PFSK-1 (cell line): ENCODE measurements at regions not wholly inside any gene's neighbourhood (a gene's known extent, or its start where the extent isn't known, plus 50 kb on each side); places are given as distances from the start of the nearest gene placed in this dataset.

ENCODE experiments used
- FOXP2 ChIP-seq: optimal IDR thresholded peaks from 2 replicates; pipeline ENCODE3; 2011; ENCODE audit warnings: borderline replicate concordance, control low read depth, inconsistent platforms; ENCODE audit not compliant: insufficient read depth; ENCODE audit errors: extremely low read length, extremely low read depth
- POLR2AphosphoS5 ChIP-seq: IDR thresholded peaks from 2 replicates; pipeline ENCODE4 v1.6.1; 2012; ENCODE audit warnings: low read depth, mild to moderate bottlenecking, control low read depth, low read length, moderate library complexity
- SIN3A ChIP-seq: IDR thresholded peaks from 2 replicates; pipeline ENCODE4 v1.6.1; 2012; ENCODE audit warnings: mild to moderate bottlenecking, low read length, moderate library complexity, borderline replicate concordance; ENCODE audit not compliant: insufficient read depth
- TAF1 ChIP-seq: IDR thresholded peaks from 2 replicates; pipeline ENCODE4 v1.6.1; 2012; ENCODE audit warnings: low read length, control low read depth, borderline replicate concordance; ENCODE audit not compliant: insufficient read depth
- TF ChIP-seq, protein P1 (sequence below), 2 experiments: IDR thresholded peaks; 2 replicates each; pipeline versions ENCODE4 v1.6.1 to v1.8.0; 2011 to 2012; ENCODE audit warnings: low read depth in 2 of 2, low read length in 2 of 2, control low read depth in 1 of 2, inconsistent platforms in 1 of 2, mild to moderate bottlenecking in 1 of 2, moderate library complexity in 1 of 2; ENCODE audit not compliant: insufficient read depth in 1 of 2

DNA sequence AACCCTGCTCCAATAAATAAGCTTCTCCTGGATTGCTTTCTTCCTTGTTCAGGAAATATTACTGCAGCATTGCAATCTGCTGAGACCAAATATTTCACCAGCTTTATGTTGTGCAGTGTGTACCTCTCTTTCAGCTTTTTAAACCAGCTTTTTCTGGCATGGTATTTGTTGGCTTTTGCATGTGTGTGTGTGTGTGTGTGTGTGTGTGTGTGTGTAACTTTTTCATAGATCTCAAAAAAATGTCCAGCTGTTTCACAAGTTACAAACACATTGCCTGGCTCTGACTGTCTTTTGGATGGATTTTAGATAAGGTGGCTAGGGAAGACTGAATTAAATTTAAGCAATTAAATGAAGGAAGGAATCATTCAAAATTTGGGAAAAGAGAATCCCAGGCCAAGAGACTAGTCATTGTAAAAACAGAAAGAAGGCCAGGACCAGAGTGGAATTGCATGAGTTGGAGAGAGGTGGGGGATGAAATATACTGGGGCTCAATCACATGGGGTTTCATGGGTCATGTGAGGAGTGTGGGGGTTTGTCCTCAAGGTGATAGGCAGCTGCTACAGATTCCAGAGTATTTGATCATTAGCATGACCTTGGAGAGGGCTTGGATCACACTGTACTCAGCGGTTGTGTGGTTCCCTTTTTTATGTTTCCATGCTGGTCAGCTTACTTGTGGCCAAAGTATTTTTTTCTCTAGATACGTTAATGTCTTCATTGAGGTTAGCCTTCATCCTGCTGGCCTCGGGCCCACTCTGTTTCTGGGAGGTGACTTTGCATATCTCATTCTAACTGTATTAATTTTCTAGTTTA lies 357.7 kb upstream of the BOD1L1 start:
- TF ChIP-seq TAF1 (no peak), SIN3A (no peak), POLR2AphosphoS5 (no peak), FOXP2 (no peak)
- TF ChIP-seq, protein P1, sequence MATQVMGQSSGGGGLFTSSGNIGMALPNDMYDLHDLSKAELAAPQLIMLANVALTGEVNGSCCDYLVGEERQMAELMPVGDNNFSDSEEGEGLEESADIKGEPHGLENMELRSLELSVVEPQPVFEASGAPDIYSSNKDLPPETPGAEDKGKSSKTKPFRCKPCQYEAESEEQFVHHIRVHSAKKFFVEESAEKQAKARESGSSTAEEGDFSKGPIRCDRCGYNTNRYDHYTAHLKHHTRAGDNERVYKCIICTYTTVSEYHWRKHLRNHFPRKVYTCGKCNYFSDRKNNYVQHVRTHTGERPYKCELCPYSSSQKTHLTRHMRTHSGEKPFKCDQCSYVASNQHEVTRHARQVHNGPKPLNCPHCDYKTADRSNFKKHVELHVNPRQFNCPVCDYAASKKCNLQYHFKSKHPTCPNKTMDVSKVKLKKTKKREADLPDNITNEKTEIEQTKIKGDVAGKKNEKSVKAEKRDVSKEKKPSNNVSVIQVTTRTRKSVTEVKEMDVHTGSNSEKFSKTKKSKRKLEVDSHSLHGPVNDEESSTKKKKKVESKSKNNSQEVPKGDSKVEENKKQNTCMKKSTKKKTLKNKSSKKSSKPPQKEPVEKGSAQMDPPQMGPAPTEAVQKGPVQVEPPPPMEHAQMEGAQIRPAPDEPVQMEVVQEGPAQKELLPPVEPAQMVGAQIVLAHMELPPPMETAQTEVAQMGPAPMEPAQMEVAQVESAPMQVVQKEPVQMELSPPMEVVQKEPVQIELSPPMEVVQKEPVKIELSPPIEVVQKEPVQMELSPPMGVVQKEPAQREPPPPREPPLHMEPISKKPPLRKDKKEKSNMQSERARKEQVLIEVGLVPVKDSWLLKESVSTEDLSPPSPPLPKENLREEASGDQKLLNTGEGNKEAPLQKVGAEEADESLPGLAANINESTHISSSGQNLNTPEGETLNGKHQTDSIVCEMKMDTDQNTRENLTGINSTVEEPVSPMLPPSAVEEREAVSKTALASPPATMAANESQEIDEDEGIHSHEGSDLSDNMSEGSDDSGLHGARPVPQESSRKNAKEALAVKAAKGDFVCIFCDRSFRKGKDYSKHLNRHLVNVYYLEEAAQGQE (IDR thresholded peaks at IDR 0.05; ENCODE audit: insufficient read depth in 1 of 2, low read depth in 2 of 2, low read length in 2 of 2) = no peak

DNA sequence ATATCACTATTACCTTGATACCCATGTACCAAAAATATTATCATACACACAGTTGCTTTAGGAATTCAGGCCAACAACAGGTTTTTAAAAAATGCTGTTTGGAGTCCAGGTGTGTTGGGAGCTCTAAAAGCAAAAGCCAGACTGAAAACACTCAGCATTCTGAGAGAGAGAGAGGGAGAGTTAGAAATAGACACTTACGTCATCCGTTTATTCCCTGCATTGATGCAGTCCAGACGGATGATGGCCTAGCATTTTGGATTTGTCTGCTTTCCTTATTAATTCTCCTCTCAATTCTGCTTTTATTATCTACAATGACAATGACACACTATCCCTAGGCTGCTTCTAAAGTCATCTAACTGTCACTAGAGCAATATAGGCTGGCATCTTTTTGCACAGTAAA lies 358.3 kb upstream of the BOD1L1 start:
- TF ChIP-seq, protein P1 (IDR thresholded peaks at IDR 0.05; ENCODE audit: insufficient read depth in 1 of 2, low read depth in 2 of 2, low read length in 2 of 2) = no peak
- TF ChIP-seq POLR2AphosphoS5 (no peak), SIN3A (no peak), FOXP2 (no peak), TAF1 (no peak)

DNA sequence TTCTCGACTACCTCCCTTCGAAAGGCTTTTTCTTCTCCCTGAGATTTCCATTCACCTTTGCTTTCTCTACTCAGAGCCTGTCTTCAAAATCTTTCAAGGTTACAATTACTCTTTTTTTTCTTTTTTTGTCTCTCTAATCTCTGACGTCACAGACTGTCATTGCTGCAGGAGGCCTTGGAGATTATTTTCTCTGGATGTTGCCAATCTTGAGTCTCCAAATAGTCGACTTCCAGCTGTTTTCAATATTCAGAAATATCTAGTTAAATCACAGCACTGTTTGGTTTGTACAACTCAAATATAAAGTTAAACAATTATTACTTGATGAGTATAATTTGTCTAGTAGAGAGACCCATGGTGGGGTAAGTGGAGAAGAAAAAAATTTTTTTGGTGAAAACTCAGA lies 359.0 kb upstream of the BOD1L1 start:
- TF ChIP-seq SIN3A = no peak
- TF ChIP-seq, protein P1 (IDR thresholded peaks at IDR 0.05; ENCODE audit: insufficient read depth in 1 of 2, low read depth in 2 of 2, low read length in 2 of 2) = no peak
- TF ChIP-seq POLR2AphosphoS5 = no peak
- no peak for TF ChIP-seq FOXP2
- TF ChIP-seq TAF1 = no peak

DNA sequence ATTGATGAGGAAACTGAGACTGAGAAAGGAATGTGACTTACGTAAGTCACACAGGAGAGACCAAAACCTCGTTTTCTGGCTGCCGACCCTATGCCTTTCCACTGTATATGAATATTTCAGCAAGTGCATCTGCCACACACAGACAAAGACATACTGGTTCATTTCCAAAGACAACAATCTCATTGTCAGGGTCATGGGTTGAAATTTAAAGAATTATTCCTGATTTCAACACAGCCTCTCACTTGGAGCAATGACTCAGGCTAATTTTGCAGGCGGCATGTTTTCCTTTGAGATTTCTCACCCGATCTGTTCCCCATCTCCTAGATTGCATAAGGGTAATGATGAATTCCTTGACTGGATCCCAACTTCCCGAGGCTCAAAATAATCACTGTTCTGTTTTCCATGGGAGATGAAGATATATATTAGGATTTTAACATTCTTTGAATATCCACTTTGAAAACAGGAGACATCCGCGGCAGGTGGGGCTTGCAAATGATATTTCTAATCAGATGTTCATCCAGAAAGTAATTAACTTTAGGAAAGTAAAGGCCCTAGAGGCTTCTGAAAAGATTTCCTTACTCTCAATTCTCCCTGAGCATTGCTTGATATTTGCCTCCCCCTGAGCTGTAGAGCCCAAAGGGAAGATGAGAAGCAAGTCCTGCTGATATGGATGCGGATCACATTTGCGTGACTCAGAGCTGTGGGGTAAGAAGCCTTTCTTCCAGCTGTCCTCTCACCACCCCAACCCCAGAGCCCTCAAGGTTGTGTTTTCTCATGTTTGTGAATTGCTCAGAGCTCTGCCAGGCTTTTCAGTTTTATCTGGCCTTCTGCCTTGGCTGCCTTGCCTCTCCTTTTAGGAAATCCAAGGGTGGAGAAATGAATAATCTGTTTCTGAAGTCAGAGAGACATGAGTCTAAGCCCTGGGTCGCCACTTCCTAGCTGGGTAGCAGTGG lies 361.1 kb upstream of the BOD1L1 start:
- TF ChIP-seq POLR2AphosphoS5 (no peak), TAF1 (no peak), SIN3A (no peak), FOXP2 (no peak)
- TF ChIP-seq, protein P1 (IDR thresholded peaks at IDR 0.05; ENCODE audit: insufficient read depth in 1 of 2, low read depth in 2 of 2, low read length in 2 of 2) = no peak
